ENCODE measurements at regions not wholly inside any gene's neighbourhood (a gene's known extent, or its start where the extent isn't known, plus 50 kb on each side); places are given as distances from the start of the nearest gene placed in this dataset.

- no peaks in the 10 kb centered on the region for H3K4me1 Mint-ChIP-seq
These were observed 173.7 kb downstream of the PWWP3B start for GRCh38 chrX:106341823-106342222.

GRCh38 chrX:106356580-106356979 lies 188.5 kb downstream of the PWWP3B start:
- Histone ChIP-seq H3K9ac (ENCODE audit: extremely low read depth, low read length, poor library complexity, severe bottlenecking) (no peak overlapping the region), H3K4me1 (ENCODE audit: control insufficient read depth, insufficient read depth, low read length) (no peaks in the 10 kb centered on the region), H3K27me3 (ENCODE audit: control insufficient read depth, insufficient read depth, low read length, poor library complexity, severe bottlenecking) (no peaks in the 10 kb centered on the region), H3K36me3 (ENCODE audit: control insufficient read depth, insufficient read depth, low read length) (no peaks in the 10 kb centered on the region), H3K4me3 (ENCODE audit: low read length) (no peak overlapping the region), H3K27ac (ENCODE audit: low read depth, low read length) (no peak overlapping the region), H3K9me3 (ENCODE audit: control insufficient read depth, low read length) (no peaks in the 10 kb centered on the region)
- no peak for DNase-seq
- Mint-ChIP-seq H3K9me3 (peaks cover 33% of the 10 kb centered on the region), H3K27me3 (ENCODE audit: insufficient read depth) (no peaks in the 10 kb centered on the region), H3K4me1 (no peaks in the 10 kb centered on the region), H3K36me3 (ENCODE audit: low read depth) (no peaks in the 10 kb centered on the region), H3K4me3 (no peak overlapping the region), H3K27ac (no peak overlapping the region)
- no peak for TF ChIP-seq CTCF (conservative IDR thresholded peaks at IDR 0.05)

More at GRCh38 chrX:106341823-106342222, 173.7 kb downstream of the PWWP3B start:
- H3K9me3 ChIP-seq (ENCODE audit: control insufficient read depth, low read length): peaks cover 36% of the 10 kb centered on the region
- H3K27me3 ChIP-seq (ENCODE audit: control insufficient read depth, insufficient read depth, low read length, poor library complexity, severe bottlenecking): no peaks in the 10 kb centered on the region
- Mint-ChIP-seq H3K27me3 (ENCODE audit: insufficient read depth) (no peaks in the 10 kb centered on the region), H3K4me3 (no peak overlapping the region), H3K27ac (no peak overlapping the region), H3K36me3 (ENCODE audit: low read depth) (no peaks in the 10 kb centered on the region), H3K9me3 (peaks cover 75% of the 10 kb centered on the region)
- no peak for TF ChIP-seq CTCF (conservative IDR thresholded peaks at IDR 0.05)
- H3K4me1 ChIP-seq (ENCODE audit: control insufficient read depth, insufficient read depth, low read length): no peaks in the 10 kb centered on the region
- WGBS, 2 experiments (ENCODE audit: insufficient coverage in 1 of 2, insufficient read length in 1 of 2): 49% methylated on average over 3 of the region's 3 CpGs; no CpG with 5 or more reads in 1 of the 2 experiments
- no peak overlapping the region for H3K4me3 ChIP-seq (ENCODE audit: low read length)
- H3K27ac ChIP-seq (ENCODE audit: low read depth, low read length): no peak overlapping the region
- no peaks in the 10 kb centered on the region for H3K36me3 ChIP-seq (ENCODE audit: control insufficient read depth, insufficient read depth, low read length)
- DNase-seq: no peak
- H3K9ac ChIP-seq (ENCODE audit: extremely low read depth, low read length, poor library complexity, severe bottlenecking): no peak overlapping the region

- Histone ChIP-seq H3K36me3 (ENCODE audit: control insufficient read depth, insufficient read depth, low read length) (no peaks in the 10 kb centered on the region), H3K4me1 (ENCODE audit: control insufficient read depth, insufficient read depth, low read length) (no peaks in the 10 kb centered on the region), H3K27ac (ENCODE audit: low read depth, low read length) (no peak overlapping the region), H3K9ac (ENCODE audit: extremely low read depth, low read length, poor library complexity, severe bottlenecking) (no peak overlapping the region), H3K4me3 (ENCODE audit: low read length) (no peak overlapping the region), H3K27me3 (ENCODE audit: control insufficient read depth, insufficient read depth, low read length, poor library complexity, severe bottlenecking) (no peaks in the 10 kb centered on the region), H3K9me3 (ENCODE audit: control insufficient read depth, low read length) (peaks cover 5% of the 10 kb centered on the region)
- peaks cover 45% of the 10 kb centered on the region for H3K9me3 Mint-ChIP-seq
- H3K4me1 Mint-ChIP-seq: no peaks in the 10 kb centered on the region
- no peak for TF ChIP-seq CTCF (conservative IDR thresholded peaks at IDR 0.05)
- H3K27me3 Mint-ChIP-seq (ENCODE audit: insufficient read depth): no peaks in the 10 kb centered on the region
- no peaks in the 10 kb centered on the region for H3K36me3 Mint-ChIP-seq (ENCODE audit: low read depth)
- H3K27ac Mint-ChIP-seq: no peak overlapping the region
- no peak for DNase-seq
- no peak overlapping the region for H3K4me3 Mint-ChIP-seq
- WGBS, 2 experiments (ENCODE audit: insufficient coverage in 1 of 2, insufficient read length in 1 of 2): 71% methylated on average over 4 of the region's 5 CpGs; no CpG with 5 or more reads in 1 of the 2 experiments
These were observed 195.1 kb downstream of the PWWP3B start for GRCh38 chrX:106363214-106363613.
